Heart right ventricle (tissue), 16 donors: ENCODE measurements at regions not wholly inside any gene's neighbourhood (a gene's known extent, or its start where the extent isn't known, plus 50 kb on each side); places are given as distances from the start of the nearest gene placed in this dataset.

Experiments
- ATAC-seq, 8 donors: fragments of 200-7000 bp; cut with Tn5 transposase; one replicate each; pipeline ENCODE4 v1.9.1; 2020; ENCODE audit warnings: mild to moderate bottlenecking in 8 of 8, moderate library complexity in 8 of 8, moderate number of reproducible peaks in 1 of 8
- DNase-seq, 2 donors: peaks; one replicate each; pipeline ENCODE4 v3.0.0-alpha.2; 2020
- H3K27ac ChIP-seq, 10 donors: fragments of 200-600 bp; sonication (generic) in 2 of 10; one replicate each; pipeline versions ENCODE4 v1.5.0 to v1.8.0; 2020 to 2022; ENCODE audit warnings: mild to moderate bottlenecking in 3 of 10
- H3K27me3 ChIP-seq, 7 donors: fragments of 200-600 bp; one replicate each; pipeline ENCODE4 v1.8.0; 2021 to 2022; ENCODE audit warnings: mild to moderate bottlenecking in 2 of 7
- H3K36me3 ChIP-seq, 9 donors: fragments of 200-600 bp; sonication (generic) in 1 of 9; one replicate each; pipeline versions ENCODE4 v1.5.0 to v1.8.0; 2020 to 2022; ENCODE audit warnings: mild to moderate bottlenecking in 2 of 9
- H3K4me1 ChIP-seq, 9 donors: fragments of 200-600 bp; sonication (generic) in 1 of 9; one replicate each; pipeline versions ENCODE4 v1.5.0 to v1.8.0; 2020 to 2022; ENCODE audit warnings: mild to moderate bottlenecking in 4 of 9
- H3K4me3 ChIP-seq, 10 donors: fragments of 200-600 bp; sonication (generic) in 2 of 10; one replicate each; pipeline versions ENCODE4 v1.5.0 to v1.8.0; 2020 to 2022; ENCODE audit warnings: mild to moderate bottlenecking in 7 of 10, moderate library complexity in 2 of 10
- H3K9me3 ChIP-seq, 11 donors: fragments of 200-600 bp in 10 of 11; sonication (generic) in 2 of 11; one replicate each; pipeline versions ENCODE4 v1.5.0 to v1.8.0; 2013 to 2022; ENCODE audit warnings: mild to moderate bottlenecking in 2 of 11, control low read depth in 1 of 11, moderate library complexity in 1 of 11
- WGBS, 2 donors: extraction: QIAGEN DNeasy Blood & Tissue Kit; methylation state at CpG; one replicate each; pipeline ENCODE4 v1.1.7; 2013; ENCODE audit warnings: inconsistent platforms in 1 of 2; 5-methylcytosine and 5-hydroxymethylcytosine counted together
- intact Hi-C, 10 donors: fragments of 100-400 bp; cut with DNase I; formaldehyde crosslinking; loops; one replicate each; pipeline versions ENCODE4 v1.11.1 to v1.14.2; 2022
- TF ChIP-seq, protein P1 (sequence below), 9 donors: fragments of 200-600 bp; sonication (generic) in 2 of 9; IDR thresholded peaks; one replicate each; pipeline versions ENCODE4 v1.5.0 to v1.8.0; 2021 to 2022; ENCODE audit warnings: antibody characterized with exemption in 9 of 9, mild to moderate bottlenecking in 5 of 9, moderate library complexity in 1 of 9
- donor health status: Arrhythmogenic right ventricular cardiomyopathy.
- donor health status: ischemic (EF 13 %, LVEDD 7.1; RV severe dilation, severe dysfunction).
- donor health status: healthy with polysubstance abuse.
- donor health status: DM: no; HTN: yes; CAD: no.
- donor health status: DM: no; HTN: no; CAD: no.
- donor health status: ischemic (EF 25% LVEDD 6.9; RV normal size, moderate dysfunction).
- donor health status: ischemic (EF 25% LVEDD 5.7; RV mildly dilated, moderate dysfunction).
- donor health status: healthy.
- donor health status: DM: yes; HTN: yes; CAD: no.
- donor health status: Ischemic cardiomyopathy.
- donor health status: ischemic (EF 35%, LVEDD 5.7; RV mildly dilated, moderate dysfunction).
- donor health status: nonischemic (EF 11% LVEDD 7.7; RV severe dilation, severe dysfunction).
- donor health status: DM: yes; HTN: yes; CAD: no.
- donor health status: PGD.
- donor health status: ischemic (EF 29% LVEDD 5.4; RV normal size, mild dysfunction).
- donor health status: nonischemic (EF 23%, LVEDD 6.1; RV moderate dilation, normal function).

GRCh38 chr7:41156268-41156667 is 546.6 kb downstream of the INHBA start:
- WGBS, 2 donors, result 60 to 65% methylated on average over 2 of the region's 2 CpGs
- intact Hi-C loops, result no loop called here
- ATAC-seq (no peak), DNase-seq (no peak)
- Histone ChIP-seq H3K36me3 (no peaks in the 10 kb centered on the region), H3K27ac (no peak overlapping the region), H3K27me3 (no peaks in the 10 kb centered on the region), H3K4me1 (no peaks in the 10 kb centered on the region), H3K9me3 (peaks cover 0 to 23% (median 0%) of the 10 kb centered on the region in 11 donors), H3K4me3 (no peak overlapping the region)
- TF ChIP-seq, protein P1, sequence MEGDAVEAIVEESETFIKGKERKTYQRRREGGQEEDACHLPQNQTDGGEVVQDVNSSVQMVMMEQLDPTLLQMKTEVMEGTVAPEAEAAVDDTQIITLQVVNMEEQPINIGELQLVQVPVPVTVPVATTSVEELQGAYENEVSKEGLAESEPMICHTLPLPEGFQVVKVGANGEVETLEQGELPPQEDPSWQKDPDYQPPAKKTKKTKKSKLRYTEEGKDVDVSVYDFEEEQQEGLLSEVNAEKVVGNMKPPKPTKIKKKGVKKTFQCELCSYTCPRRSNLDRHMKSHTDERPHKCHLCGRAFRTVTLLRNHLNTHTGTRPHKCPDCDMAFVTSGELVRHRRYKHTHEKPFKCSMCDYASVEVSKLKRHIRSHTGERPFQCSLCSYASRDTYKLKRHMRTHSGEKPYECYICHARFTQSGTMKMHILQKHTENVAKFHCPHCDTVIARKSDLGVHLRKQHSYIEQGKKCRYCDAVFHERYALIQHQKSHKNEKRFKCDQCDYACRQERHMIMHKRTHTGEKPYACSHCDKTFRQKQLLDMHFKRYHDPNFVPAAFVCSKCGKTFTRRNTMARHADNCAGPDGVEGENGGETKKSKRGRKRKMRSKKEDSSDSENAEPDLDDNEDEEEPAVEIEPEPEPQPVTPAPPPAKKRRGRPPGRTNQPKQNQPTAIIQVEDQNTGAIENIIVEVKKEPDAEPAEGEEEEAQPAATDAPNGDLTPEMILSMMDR (IDR thresholded peaks at IDR 0.05), result no peak

GRCh38 chr7:41153268-41153667 is 549.6 kb downstream of the INHBA start:
- H3K27me3 ChIP-seq, result no peaks in the 10 kb centered on the region
- no peak overlapping the region for H3K27ac ChIP-seq
- no peaks in the 10 kb centered on the region for H3K36me3 ChIP-seq
- H3K9me3 ChIP-seq, result no peaks in the 10 kb centered on the region
- DNase-seq (no peak), ATAC-seq (no peak)
- TF ChIP-seq, protein P1 (IDR thresholded peaks at IDR 0.05), result no peak
- intact Hi-C loops, result no loop called here
- no peak overlapping the region for H3K4me3 ChIP-seq
- no peaks in the 10 kb centered on the region for H3K4me1 ChIP-seq

DNA sequence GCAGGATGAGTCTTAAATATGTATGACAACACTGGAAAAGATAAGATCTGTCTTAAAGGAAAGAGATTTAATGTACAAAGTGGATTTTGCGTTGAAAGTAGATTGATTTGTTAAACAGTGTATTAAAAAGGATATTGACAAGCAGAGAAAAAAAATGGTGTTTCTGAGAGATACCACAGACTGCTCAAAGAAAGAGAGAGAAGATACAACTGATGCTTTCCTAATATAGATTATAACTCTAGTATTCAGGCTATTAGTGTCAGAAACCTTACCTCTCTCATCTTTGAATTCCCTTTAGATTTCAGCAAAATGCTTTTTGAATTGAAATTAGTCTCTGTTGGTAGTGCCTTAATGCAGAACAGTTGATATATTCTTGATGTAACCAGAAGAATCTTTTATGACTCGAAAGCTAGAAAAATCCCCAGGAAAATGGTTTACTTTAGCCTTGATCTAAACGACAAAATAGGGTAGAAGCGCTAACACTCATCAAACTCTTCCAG is 550.7 kb downstream of the INHBA start:
- ATAC-seq (no peak), DNase-seq (no peak)
- TF ChIP-seq, protein P1 (IDR thresholded peaks at IDR 0.05), result no peak
- Histone ChIP-seq H3K4me1 (no peaks in the 10 kb centered on the region), H3K36me3 (no peaks in the 10 kb centered on the region), H3K27me3 (no peaks in the 10 kb centered on the region), H3K4me3 (no peak overlapping the region), H3K27ac (no peak overlapping the region), H3K9me3 (no peaks in the 10 kb centered on the region)
- 90 to 92% methylated on average over 4 of the region's 4 CpGs for WGBS, 2 donors
- intact Hi-C loops, result no loop called here

DNA sequence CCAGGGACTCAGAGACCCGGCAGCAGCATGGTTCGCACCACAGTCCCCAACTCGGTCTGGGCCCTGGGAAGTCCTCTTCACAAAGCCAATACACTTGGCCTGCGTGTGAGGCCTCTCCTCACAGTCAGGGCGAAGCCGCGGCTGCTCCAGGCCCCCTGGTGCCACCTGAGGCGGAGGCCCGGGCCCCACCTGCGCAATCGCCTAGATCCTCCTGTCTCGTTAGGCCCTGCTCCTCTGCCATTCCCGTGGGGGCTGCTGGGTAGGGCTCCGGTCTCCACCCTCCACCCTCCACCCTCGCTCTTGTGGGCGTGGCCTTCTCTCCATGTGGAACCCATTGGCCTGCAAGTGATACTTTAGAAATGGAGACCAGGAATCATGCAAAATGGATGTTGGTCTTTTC is 553.3 kb downstream of the INHBA start:
- DNase-seq (no peak), ATAC-seq (no peak)
- TF ChIP-seq, protein P1 (IDR thresholded peaks at IDR 0.05), result no peak
- H3K27ac ChIP-seq, result no peak overlapping the region
- intact Hi-C loops, result no loop called here
- no peaks in the 10 kb centered on the region for H3K27me3 ChIP-seq
- 94 to 96% methylated on average over 16 of the region's 16 CpGs for WGBS, 2 donors
- no peak overlapping the region for H3K4me3 ChIP-seq
- no peaks in the 10 kb centered on the region for H3K9me3 ChIP-seq
- no peaks in the 10 kb centered on the region for H3K36me3 ChIP-seq
- no peaks in the 10 kb centered on the region for H3K4me1 ChIP-seq
